CD14-positive monocyte (primary cell): ENCODE measurements at regions not wholly inside any gene's neighbourhood (a gene's known extent, or its start where the extent isn't known, plus 50 kb on each side); places are given as distances from the start of the nearest gene placed in this dataset.
"Not testable (repeated sequence)": the region's sequence is repeated elsewhere in the genome, so short reads cannot be mapped to it uniquely, and the experiment has no call there.

Experiments
- DNase-seq, 3 donors: peaks; one replicate each; pipeline ENCODE4 v3.0.0-alpha.2; 2011 to 2022
- H2AFZ ChIP-seq: 2 replicates; pipeline ENCODE4 v1.6.0; 2012; ENCODE audit warnings: mild to moderate bottlenecking, low read depth, low read length, inconsistent platforms; ENCODE audit not compliant: insufficient read depth, poor library complexity, severe bottlenecking
- H3K27ac ChIP-seq, 2 donors: 1 replicate in 1 of 2; 2 replicates in 1 of 2; pipeline ENCODE4 v1.5.1; 2012 to 2013; ENCODE audit warnings: low read length in 2 of 2, control low read depth in 1 of 2, inconsistent platforms in 1 of 2, low read depth in 1 of 2, mild to moderate bottlenecking in 1 of 2
- H3K27me3 ChIP-seq, 2 donors: one replicate each; pipeline versions ENCODE4 v1.6.0 to v1.6.1; 2011 to 2013; ENCODE audit warnings: low read length in 2 of 2; ENCODE audit not compliant: control insufficient read depth in 2 of 2, insufficient read depth in 2 of 2
- H3K36me3 ChIP-seq, 2 donors: replicated peaks in 1 of 2; 1 replicate in 1 of 2; 2 replicates in 1 of 2; pipeline versions ENCODE4 v1.5.1 to v1.6.1; 2012 to 2013; ENCODE audit warnings: low read length in 2 of 2, control low read depth in 1 of 2, inconsistent platforms in 1 of 2, mild to moderate bottlenecking in 1 of 2; ENCODE audit not compliant: insufficient read depth in 2 of 2, control insufficient read depth in 1 of 2
- H3K4me1 ChIP-seq, 2 donors: 1 replicate in 1 of 2; 2 replicates in 1 of 2; pipeline versions ENCODE4 v1.5.1 to v1.6.1; 2012 to 2013; ENCODE audit warnings: low read length in 2 of 2, control low read depth in 1 of 2, inconsistent platforms in 1 of 2, mild to moderate bottlenecking in 1 of 2, moderate library complexity in 1 of 2; ENCODE audit not compliant: insufficient read depth in 2 of 2, control insufficient read depth in 1 of 2
- H3K4me2 ChIP-seq: replicated peaks from 2 replicates; pipeline ENCODE3; 2012; ENCODE audit warnings: low read length, moderate library complexity, mild to moderate bottlenecking; ENCODE audit not compliant: poor library complexity, severe bottlenecking; ENCODE audit errors: extremely low read depth
- H3K4me3 ChIP-seq, 3 experiments: fragments of 200-600 bp in 1 of 3; sonication (generic) in 1 of 3; replicated peaks in 1 of 3; 1 replicate in 2 of 3; 2 replicates in 1 of 3; pipeline ENCODE4 v1.5.1; 2011 to 2013; ENCODE audit warnings: low read length in 3 of 3, mild to moderate bottlenecking in 3 of 3, control low read depth in 2 of 3, low read depth in 2 of 3, inconsistent platforms in 1 of 3, moderate library complexity in 1 of 3
- H3K79me2 ChIP-seq: 2 replicates; pipeline ENCODE4 v1.6.0; 2012; ENCODE audit warnings: mild to moderate bottlenecking, control low read depth, inconsistent platforms, low read length, moderate library complexity; ENCODE audit not compliant: insufficient read depth
- H3K9ac ChIP-seq: 2 replicates; pipeline ENCODE4 v1.6.0; 2017; ENCODE audit warnings: low read length, mild to moderate bottlenecking; ENCODE audit not compliant: insufficient read depth, poor library complexity, severe bottlenecking
- H3K9me3 ChIP-seq, 2 donors: replicated peaks in 1 of 2; 1 replicate in 1 of 2; 2 replicates in 1 of 2; pipeline versions ENCODE4 v1.5.1 to v1.6.1; 2012 to 2013; ENCODE audit warnings: low read length in 2 of 2, control low read depth in 1 of 2; ENCODE audit not compliant: control insufficient read depth in 1 of 2, insufficient read depth in 1 of 2
- H4K20me1 ChIP-seq: 2 replicates; pipeline ENCODE4 v1.6.0; 2012; ENCODE audit warnings: mild to moderate bottlenecking, low read length, control low read depth, moderate library complexity; ENCODE audit not compliant: insufficient read depth
- H3K27ac Mint-ChIP-seq, 7 donors: one replicate each; pipeline ENCODE4 v1.8.0; 2020; ENCODE audit warnings: mild to moderate bottlenecking in 7 of 7, mixed read lengths in 7 of 7, moderate library complexity in 6 of 7, inconsistent platforms in 2 of 7
- H3K27me3 Mint-ChIP-seq, 3 donors: one replicate each; pipeline ENCODE4 v1.8.0; 2021 to 2022; ENCODE audit warnings: low read depth in 3 of 3, mild to moderate bottlenecking in 3 of 3, mixed read lengths in 3 of 3, moderate library complexity in 3 of 3, inconsistent platforms in 1 of 3
- H3K36me3 Mint-ChIP-seq, 2 donors: one replicate each; pipeline ENCODE4 v1.8.0; 2020; ENCODE audit warnings: mixed read lengths in 2 of 2, inconsistent platforms in 1 of 2, mild to moderate bottlenecking in 1 of 2
- H3K4me1 Mint-ChIP-seq: one replicate; pipeline ENCODE4 v1.8.0; 2020; ENCODE audit warnings: mild to moderate bottlenecking, mixed read lengths
- H3K4me3 Mint-ChIP-seq, 2 donors: one replicate each; pipeline ENCODE4 v1.8.0; 2020; ENCODE audit warnings: mild to moderate bottlenecking in 2 of 2, mixed read lengths in 2 of 2, moderate library complexity in 1 of 2
- H3K9me3 Mint-ChIP-seq, 7 donors: one replicate each; pipeline ENCODE4 v1.8.0; 2020 to 2022; ENCODE audit warnings: mixed read lengths in 7 of 7, mild to moderate bottlenecking in 6 of 7, moderate library complexity in 6 of 7, inconsistent platforms in 2 of 7
- CTCF ChIP-seq: fragments of 200-600 bp; IDR thresholded peaks from one replicate; pipeline ENCODE4 v1.8.0; 2022; ENCODE audit warnings: antibody characterized with exemption, mild to moderate bottlenecking
- WGBS: methylation state at CpG from one replicate; pipeline ENCODE4 v1.1.5; 2013; ENCODE audit warnings: missing lambda C conversion rate; ENCODE audit not compliant: insufficient coverage; 5-methylcytosine and 5-hydroxymethylcytosine counted together
- intact Hi-C, 2 donors: fragments of 100-400 bp; cut with micrococcal nuclease; formaldehyde crosslinking; loops; one replicate each; pipeline versions ENCODE4 v1.15.0 to v1.15.1; 2023

DNA sequence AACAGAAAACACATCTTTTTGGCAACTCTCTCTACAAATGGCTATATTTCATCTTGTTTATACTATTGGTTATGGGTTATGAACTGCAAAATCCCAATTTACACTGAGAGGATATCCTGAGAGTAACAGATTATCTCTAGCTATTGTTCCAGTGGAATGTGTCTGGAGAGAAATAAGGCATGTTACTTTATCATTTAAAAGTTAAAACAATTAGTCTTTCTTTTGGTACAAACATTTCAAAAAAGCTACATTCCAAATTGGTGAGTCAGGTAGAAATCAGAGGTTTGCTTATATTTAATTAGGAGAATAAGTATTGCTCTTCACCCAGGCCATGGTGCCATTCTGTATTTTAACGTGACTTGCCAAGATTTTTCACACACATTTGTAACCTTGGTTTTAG is 411.6 kb downstream of the CCER1 start:
- Mint-ChIP-seq H3K36me3 (no peaks in the 10 kb centered on the region), H3K27me3 (peaks cover 0 to 1% (median 1%) of the 10 kb centered on the region in 3 donors), H3K27ac (no peak overlapping the region), H3K9me3 (peaks cover 0 to 3% (median 0%) of the 10 kb centered on the region in 7 donors), H3K4me3 (no peak overlapping the region), H3K4me1 (no peaks in the 10 kb centered on the region)
- intact Hi-C loops = no loop called here
- no peaks in the 10 kb centered on the region for H3K9me3 ChIP-seq
- no peaks in the 10 kb centered on the region for H3K79me2 ChIP-seq
- H3K4me3 ChIP-seq = no peak overlapping the region
- no peak for DNase-seq
- no peaks in the 10 kb centered on the region for H4K20me1 ChIP-seq
- no peak overlapping the region for H3K4me2 ChIP-seq
- no peak overlapping the region for H3K27ac ChIP-seq
- H3K4me1 ChIP-seq = no peaks in the 10 kb centered on the region
- no peaks in the 10 kb centered on the region for H3K36me3 ChIP-seq
- no CpG with 5 or more reads among the region's 1 CpG for WGBS
- TF ChIP-seq CTCF = no peak
- H3K9ac ChIP-seq = no peak overlapping the region
- H2AFZ ChIP-seq = no peak overlapping the region
- no peaks in the 10 kb centered on the region for H3K27me3 ChIP-seq

- intact Hi-C loops, H3K4me1 Mint-ChIP-seq, H2AFZ ChIP-seq, H3K4me1 ChIP-seq, H3K4me3 Mint-ChIP-seq, H3K4me3 ChIP-seq, H3K4me2 ChIP-seq, H3K9me3 Mint-ChIP-seq, H3K27me3 Mint-ChIP-seq, H4K20me1 ChIP-seq, H3K36me3 Mint-ChIP-seq, H3K27me3 ChIP-seq, H3K27ac Mint-ChIP-seq, DNase-seq, H3K27ac ChIP-seq, H3K36me3 ChIP-seq, H3K9me3 ChIP-seq, H3K9ac ChIP-seq, H3K79me2 ChIP-seq: not testable (repeated sequence)
- no CpG with 5 or more reads among the region's 1 CpG for WGBS
Measured at GRCh38 chr12:90542852-90543251, 412.1 kb downstream of the CCER1 start.

DNA sequence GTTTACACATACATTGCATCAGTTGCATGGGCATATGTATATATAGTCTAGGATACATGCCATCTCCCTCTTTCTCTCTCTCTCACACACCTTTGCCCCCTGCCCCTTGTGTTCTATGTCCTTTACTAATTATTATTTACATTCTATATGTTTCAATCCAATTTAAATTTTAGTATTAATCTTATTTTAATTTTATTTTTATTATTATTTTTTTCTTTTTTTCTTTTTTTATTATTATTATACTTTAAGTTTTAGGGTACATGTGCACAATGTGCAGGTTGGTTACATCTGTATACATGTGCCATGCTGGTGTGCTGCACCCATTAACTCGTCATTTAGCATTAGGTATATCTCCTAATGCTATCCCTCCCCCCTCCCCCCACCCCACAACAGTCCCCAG is 421.1 kb downstream of the CCER1 start:
- H3K27me3 Mint-ChIP-seq = not testable (repeated sequence)

More for the DNA sequence above, 421.1 kb downstream of the CCER1 start:
- H3K4me3 Mint-ChIP-seq, H3K27ac ChIP-seq, DNase-seq, H4K20me1 ChIP-seq, H3K27me3 ChIP-seq, H3K36me3 ChIP-seq, H3K4me1 ChIP-seq, H3K79me2 ChIP-seq, H3K9me3 Mint-ChIP-seq, H2AFZ ChIP-seq, H3K4me1 Mint-ChIP-seq, H3K4me2 ChIP-seq, H3K36me3 Mint-ChIP-seq, H3K4me3 ChIP-seq, H3K27ac Mint-ChIP-seq, H3K9me3 ChIP-seq, intact Hi-C loops, H3K9ac ChIP-seq: not testable (repeated sequence)
- WGBS = no CpG with 5 or more reads among the region's 1 CpG
